HG03460 (cell line): ENCODE measurements at regions not wholly inside any gene's neighbourhood (a gene's known extent, or its start where the extent isn't known, plus 50 kb on each side); places are given as distances from the start of the nearest gene placed in this dataset.

Source experiments
- ATAC-seq: cut with Tn5 transposase; IDR thresholded peaks from one replicate; pipeline ENCODE4 v1.9.1; 2021; ENCODE audit not compliant: unreplicated experiment

- no peak for ATAC-seq
Observed at GRCh38 chr18:53664575-53664974, 559.9 kb downstream of the MBD2 start.

- no peak for ATAC-seq
Observed at GRCh38 chr18:53660306-53660705, 564.2 kb downstream of the MBD2 start.

DNA sequence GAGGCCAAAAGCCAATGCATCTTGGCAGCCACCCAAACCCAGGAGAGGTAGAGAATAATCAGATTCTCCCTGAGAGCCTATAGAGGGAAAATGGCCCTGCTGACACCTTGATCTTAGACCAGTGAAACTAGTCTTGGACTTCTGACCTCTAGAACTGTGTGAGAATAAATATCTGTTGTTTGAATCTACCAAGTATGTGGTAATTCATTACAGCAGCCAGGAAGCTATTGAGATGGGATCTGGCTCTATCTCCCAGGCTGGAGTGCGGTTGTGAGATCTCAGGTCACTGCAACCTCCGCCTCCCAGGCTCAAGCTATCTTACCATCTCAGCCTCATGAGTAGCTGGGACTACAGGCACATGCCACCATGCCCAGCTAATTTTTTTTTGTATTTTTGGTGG lies 567.2 kb downstream of the MBD2 start:
- ATAC-seq: no peak

- no peak for ATAC-seq
Observed at GRCh38 chr18:53649621-53650020, 574.8 kb downstream of the MBD2 start.

GRCh38 chr18:53644799-53645471 lies 579.5 kb downstream of the MBD2 start:
- no peak for ATAC-seq

- no peak for ATAC-seq
Observed at GRCh38 chr18:53639687-53640086, 584.8 kb downstream of the MBD2 start.

DNA sequence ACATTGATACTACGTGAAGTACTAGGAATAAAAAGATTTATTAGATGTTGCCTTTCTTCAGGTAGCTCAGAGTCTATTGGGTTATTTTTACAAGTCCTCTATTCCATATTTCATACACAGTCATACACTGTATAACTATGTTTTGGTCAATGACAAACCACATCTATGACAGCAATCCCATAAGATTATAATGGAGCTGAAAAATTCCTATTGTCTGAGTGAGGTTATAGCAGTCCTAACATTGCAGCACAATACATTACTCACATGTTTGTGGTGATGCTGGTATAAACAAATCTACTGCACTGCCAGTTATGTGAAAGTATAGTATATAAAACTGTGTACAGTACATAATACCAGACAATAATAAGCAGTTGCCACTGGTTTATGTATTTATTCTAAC lies 595.1 kb downstream of the MBD2 start:
- no peak for ATAC-seq

DNA sequence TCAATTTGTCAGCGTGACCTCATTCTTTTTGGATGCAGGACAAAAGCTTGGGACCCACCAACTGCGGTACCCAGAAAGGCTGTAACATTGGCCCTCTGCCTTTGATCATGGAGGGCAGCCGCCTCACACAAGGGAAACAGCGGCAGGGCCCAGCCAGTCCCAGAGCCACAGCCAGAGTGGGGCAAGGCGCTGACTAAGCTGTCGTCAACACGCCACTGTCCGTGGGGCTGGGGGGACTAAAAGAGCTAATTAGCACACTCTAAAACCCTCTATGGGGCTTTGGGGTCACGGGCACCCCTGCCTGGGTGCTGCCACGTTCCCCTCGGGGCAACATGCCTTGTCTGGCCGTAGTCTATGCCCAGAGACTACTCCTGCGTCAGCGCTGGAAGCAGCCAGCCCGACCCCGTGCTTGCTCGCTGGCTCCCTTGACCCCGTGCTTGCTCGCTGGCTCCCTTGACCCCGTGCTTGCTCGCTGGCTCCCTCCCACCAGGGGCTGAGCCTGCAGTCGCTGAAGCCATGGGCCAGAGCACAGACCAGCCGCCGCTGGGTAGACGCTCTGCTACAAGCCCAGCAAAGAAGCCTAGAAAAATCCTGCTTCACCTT lies 598.4 kb downstream of the MBD2 start:
- no peak for ATAC-seq

- no peak for ATAC-seq
Observed at GRCh38 chr18:53610957-53611356, 613.5 kb downstream of the MBD2 start.

- no peak for ATAC-seq
Observed at GRCh38 chr18:53606792-53607191, 617.7 kb downstream of the MBD2 start.

- ATAC-seq: no peak
Observed at GRCh38 chr18:53605198-53605597, 619.3 kb downstream of the MBD2 start.

DNA sequence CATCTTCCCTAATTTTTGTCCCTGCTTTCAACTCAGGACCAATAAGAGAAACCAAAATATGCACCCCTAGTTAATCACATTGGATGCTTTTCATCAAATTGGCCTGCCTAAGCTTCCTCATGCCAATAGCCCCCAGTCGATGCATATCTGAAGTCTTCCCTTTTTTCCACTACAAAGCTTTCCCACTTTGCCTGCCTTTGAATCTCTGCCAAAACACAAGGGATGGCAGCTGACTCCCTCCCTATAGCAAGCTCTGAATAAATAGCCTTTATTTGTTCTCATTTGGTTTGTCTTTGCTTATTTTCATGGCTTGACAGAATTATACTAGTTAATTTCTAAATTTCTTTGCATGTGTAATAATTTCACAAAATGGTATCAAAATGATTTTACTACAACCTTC lies 621.2 kb downstream of the MBD2 start:
- ATAC-seq: no peak

GRCh38 chr18:53601344-53601743 lies 623.1 kb downstream of the MBD2 start:
- no peak for ATAC-seq

- ATAC-seq: no peak
Observed at GRCh38 chr18:53586923-53587322, 637.5 kb downstream of the MBD2 start.
